Endothelial cell of umbilical vein (primary cell): ENCODE measurements at regions not wholly inside any gene's neighbourhood (a gene's known extent, or its start where the extent isn't known, plus 50 kb on each side); places are given as distances from the start of the nearest gene placed in this dataset.

Source experiments
- BruUV-seq: library from RNA; stranded (reverse); fragments of 400-500 nt; replicated peaks from 2 replicates; lab custom pipeline; 2021; lab: Mats Ljungman, UMichigan
- CTCF ChIA-PET: fragments of 300-600, 350-600 bp; sonication (Branson Sonifier 250); formaldehyde crosslinking; loops from one replicate; lab custom pipeline; 2021; ENCODE audit warnings: antibody characterized with exemption, inconsistent platforms; lab: Charles Lee
- POLR2A ChIA-PET: fragments of 300-600, 350-600 bp; sonication (Branson Sonifier 250); formaldehyde crosslinking; loops from one replicate; lab custom pipeline; 2021; ENCODE audit warnings: antibody characterized with exemption, inconsistent platforms; lab: Charles Lee
- DNase-seq: peaks from one replicate; pipeline ENCODE4 v3.0.0-alpha.2; 2011; ENCODE audit warnings: low read depth, low spot score
- FAIRE-seq: peaks from 2 replicates; lab custom pipeline; 2011; peaks lifted over from hg19 to GRCh38; lab: Jason Lieb, UNC
- H2AFZ ChIP-seq: 2 replicates; pipeline ENCODE4 v1.6.0; 2012; ENCODE audit warnings: low read depth, low read length, control low read depth, inconsistent platforms
- H3K27ac ChIP-seq: 2 replicates; pipeline ENCODE4 v1.5.1; 2011; ENCODE audit warnings: low read depth, mild to moderate bottlenecking, control low read depth, low read length, moderate library complexity; ENCODE audit not compliant: insufficient read depth
- H3K27me3 ChIP-seq, 2 experiments: 2 replicates each; pipeline versions ENCODE4 v1.6.0 to v1.6.1; 2011; ENCODE audit warnings: low read length in 2 of 2, mixed read lengths in 1 of 2; ENCODE audit not compliant: control insufficient read depth in 2 of 2, insufficient read depth in 2 of 2
- H3K36me3 ChIP-seq, 2 experiments: 2 replicates in 1 of 2; 3 replicates in 1 of 2; pipeline ENCODE4 v1.5.1; 2011; ENCODE audit warnings: low read length in 2 of 2, mild to moderate bottlenecking in 1 of 2, moderate library complexity in 1 of 2; ENCODE audit not compliant: control insufficient read depth in 2 of 2, insufficient read depth in 2 of 2; ENCODE audit errors: extremely low read depth in 1 of 2
- H3K4me1 ChIP-seq: 3 replicates; pipeline ENCODE4 v1.5.1; 2011; ENCODE audit warnings: mild to moderate bottlenecking, low read length; ENCODE audit not compliant: control insufficient read depth, insufficient read depth; ENCODE audit errors: extremely low read depth
- H3K4me2 ChIP-seq: 2 replicates; pipeline ENCODE4 v1.6.1; 2011; ENCODE audit warnings: low read length, control low read depth, mixed read lengths; ENCODE audit not compliant: insufficient read depth
- H3K4me3 ChIP-seq, 3 experiments: fragments of 200-600 bp in 1 of 3; sonication (generic), shearing (Covaris generic) in 1 of 3; replicated peaks in 1 of 3; 2 replicates each; pipeline ENCODE4 v1.5.1; 2011 to 2016; ENCODE audit warnings: control low read depth in 3 of 3, low read length in 3 of 3, mild to moderate bottlenecking in 2 of 3, inconsistent platforms in 1 of 3, low read depth in 1 of 3, moderate library complexity in 1 of 3; ENCODE audit not compliant: insufficient read depth in 1 of 3
- H3K79me2 ChIP-seq: 2 replicates; pipeline ENCODE4 v1.6.0; 2012; ENCODE audit warnings: low read length, inconsistent platforms; ENCODE audit not compliant: control insufficient read depth, insufficient read depth
- H3K9ac ChIP-seq: replicated peaks from 2 replicates; pipeline ENCODE3; 2011; ENCODE audit warnings: low read length, control low read depth; ENCODE audit not compliant: insufficient read depth; ENCODE audit errors: extremely low read depth
- H3K9me1 ChIP-seq: replicated peaks from 3 replicates; pipeline ENCODE4 v1.6.0; 2011; ENCODE audit warnings: mild to moderate bottlenecking, low read length; ENCODE audit not compliant: control insufficient read depth, insufficient read depth; ENCODE audit errors: extremely low read depth
- H3K9me3 ChIP-seq: replicated peaks from 2 replicates; pipeline ENCODE4 v1.5.1; 2012; ENCODE audit warnings: low read length, inconsistent platforms; ENCODE audit not compliant: control insufficient read depth, insufficient read depth
- H4K20me1 ChIP-seq: replicated peaks from 2 replicates; pipeline ENCODE3; 2011; ENCODE audit warnings: mild to moderate bottlenecking, low read length; ENCODE audit not compliant: control insufficient read depth, insufficient read depth; ENCODE audit errors: extremely low read depth
- EZH2 ChIP-seq: IDR thresholded peaks from 2 replicates; pipeline ENCODE4 v1.6.1; 2012; ENCODE audit warnings: borderline replicate concordance, low read depth, mild to moderate bottlenecking, moderate library complexity, low read length, inconsistent platforms; ENCODE audit not compliant: severe bottlenecking
- FOS ChIP-seq: IDR thresholded peaks from 2 replicates; pipeline ENCODE4 v1.6.1; 2011; ENCODE audit warnings: mild to moderate bottlenecking, low read length, moderate library complexity, borderline replicate concordance; ENCODE audit not compliant: insufficient read depth
- GATA2 ChIP-seq: IDR thresholded peaks from 2 replicates; pipeline ENCODE4 v1.7.0; 2011; ENCODE audit warnings: low read depth, mild to moderate bottlenecking, moderate library complexity, mixed read lengths, low read length; ENCODE audit not compliant: insufficient read length, insufficient read depth
- JUN ChIP-seq: IDR thresholded peaks from 2 replicates; pipeline ENCODE4 v1.6.1; 2011; ENCODE audit warnings: borderline replicate concordance, low read depth; ENCODE audit not compliant: insufficient read length, insufficient read depth
- MAX ChIP-seq: IDR thresholded peaks from 2 replicates; pipeline ENCODE4 v1.6.1; 2011; ENCODE audit not compliant: insufficient read depth, insufficient read length
- MYC ChIP-seq: IDR thresholded peaks from one replicate; pipeline ENCODE4 v1.6.1; 2011; ENCODE audit warnings: mild to moderate bottlenecking, low read depth, low read length
- POLR2A ChIP-seq: IDR thresholded peaks from 2 replicates; pipeline ENCODE4 v1.6.1; 2012; ENCODE audit warnings: low read depth, mild to moderate bottlenecking, control low read depth, low read length
- POLR2AphosphoS5 ChIP-seq: IDR thresholded peaks from 2 replicates; pipeline ENCODE4 v1.6.1; 2012; ENCODE audit warnings: low read depth, mild to moderate bottlenecking, control low read depth, low read length, moderate library complexity; ENCODE audit not compliant: insufficient read depth
- dilution Hi-C: fragments of 300-500 bp; cut with MboI; formaldehyde crosslinking; loops from one replicate; pipeline ENCODE4 v1.15.0; 2019; ENCODE audit warnings: low sequenced_read_pairs; ENCODE audit not compliant: extremely low pct_ligation_motif_present
- intact Hi-C: fragments of 100-400 bp; cut with micrococcal nuclease; formaldehyde crosslinking; loops from one replicate; pipeline ENCODE4 v1.10.0; 2022
- TF ChIP-seq, protein P1 (sequence below), 2 donors: IDR thresholded peaks; 1 replicate in 1 of 2; 2 replicates in 1 of 2; pipeline ENCODE4 v1.5.1; 2011; ENCODE audit warnings: low read length in 2 of 2, mild to moderate bottlenecking in 2 of 2, moderate library complexity in 2 of 2, control low read depth in 1 of 2, inconsistent platforms in 1 of 2, low read depth in 1 of 2; ENCODE audit not compliant: insufficient read depth in 1 of 2; ENCODE audit errors: extremely low read depth in 1 of 2

- no peaks in the 10 kb centered on the region for H3K4me1 ChIP-seq
- TF ChIP-seq EZH2: no peak
- no peak for TF ChIP-seq MAX
- ChIA-PET POLR2A (no interaction called here), CTCF (interaction anchor here (0.6 kb wide), 1 partner anchor 459 kb away, joined by 4 read pairs; no protein-coding TSS in a partner anchor)
- FAIRE-seq (no peak), DNase-seq (no peak)
- H3K9ac ChIP-seq: no peak overlapping the region
- no peaks in the 10 kb centered on the region for H3K9me3 ChIP-seq
- H2AFZ ChIP-seq: no peak overlapping the region
- no peaks in the 10 kb centered on the region for H3K36me3 ChIP-seq
- H4K20me1 ChIP-seq: no peaks in the 10 kb centered on the region
- H3K4me3 ChIP-seq: no peak overlapping the region
- BruUV-seq: no TSS peak
- dilution Hi-C loops: no loop called here
- H3K27me3 ChIP-seq: no peaks in the 10 kb centered on the region
- H3K9me1 ChIP-seq: no peaks in the 10 kb centered on the region
- H3K27ac ChIP-seq: no peak overlapping the region
- no peak overlapping the region for H3K4me2 ChIP-seq
- H3K79me2 ChIP-seq: no peaks in the 10 kb centered on the region
- intact Hi-C loops: no loop called here
Measured at GRCh38 chr1:213324859-213325258, 273.8 kb downstream of the RPS6KC1 start.

- FAIRE-seq: no peak
- Histone ChIP-seq H3K79me2 (no peaks in the 10 kb centered on the region), H3K4me2 (no peak overlapping the region), H3K36me3 (no peaks in the 10 kb centered on the region), H3K4me3 (no peak overlapping the region), H2AFZ (no peak overlapping the region), H3K9me1 (no peaks in the 10 kb centered on the region), H3K9ac (no peak overlapping the region), H3K4me1 (no peaks in the 10 kb centered on the region), H3K27ac (no peak overlapping the region), H4K20me1 (no peaks in the 10 kb centered on the region), H3K9me3 (no peaks in the 10 kb centered on the region), H3K27me3 (no peaks in the 10 kb centered on the region)
- dilution Hi-C loops (no loop called here), intact Hi-C loops (no loop called here)
- POLR2A ChIA-PET: no interaction called here
- DNase-seq: no peak
- TF ChIP-seq GATA2 (no peak), EZH2 (no peak), MYC (no peak), JUN (no peak), POLR2AphosphoS5 (no peak), FOS (no peak), POLR2A (no peak), MAX (no peak)
- TF ChIP-seq, protein P1, sequence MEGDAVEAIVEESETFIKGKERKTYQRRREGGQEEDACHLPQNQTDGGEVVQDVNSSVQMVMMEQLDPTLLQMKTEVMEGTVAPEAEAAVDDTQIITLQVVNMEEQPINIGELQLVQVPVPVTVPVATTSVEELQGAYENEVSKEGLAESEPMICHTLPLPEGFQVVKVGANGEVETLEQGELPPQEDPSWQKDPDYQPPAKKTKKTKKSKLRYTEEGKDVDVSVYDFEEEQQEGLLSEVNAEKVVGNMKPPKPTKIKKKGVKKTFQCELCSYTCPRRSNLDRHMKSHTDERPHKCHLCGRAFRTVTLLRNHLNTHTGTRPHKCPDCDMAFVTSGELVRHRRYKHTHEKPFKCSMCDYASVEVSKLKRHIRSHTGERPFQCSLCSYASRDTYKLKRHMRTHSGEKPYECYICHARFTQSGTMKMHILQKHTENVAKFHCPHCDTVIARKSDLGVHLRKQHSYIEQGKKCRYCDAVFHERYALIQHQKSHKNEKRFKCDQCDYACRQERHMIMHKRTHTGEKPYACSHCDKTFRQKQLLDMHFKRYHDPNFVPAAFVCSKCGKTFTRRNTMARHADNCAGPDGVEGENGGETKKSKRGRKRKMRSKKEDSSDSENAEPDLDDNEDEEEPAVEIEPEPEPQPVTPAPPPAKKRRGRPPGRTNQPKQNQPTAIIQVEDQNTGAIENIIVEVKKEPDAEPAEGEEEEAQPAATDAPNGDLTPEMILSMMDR (IDR thresholded peaks at IDR 0.05; ENCODE audit: extremely low read depth in 1 of 2, insufficient read depth in 1 of 2, low read depth in 1 of 2, low read length in 2 of 2): no peak
- no TSS peak for BruUV-seq
- CTCF ChIA-PET: no interaction called here
Measured at GRCh38 chr1:213325482-213325881, 274.4 kb downstream of the RPS6KC1 start.
